HepG2 (cell line): ENCODE measurements at regions not wholly inside any gene's neighbourhood (a gene's known extent, or its start where the extent isn't known, plus 50 kb on each side); places are given as distances from the start of the nearest gene placed in this dataset.
A peak's percentile ranks its signal among the peaks of the same experiment; 100 is the strongest.

Experiments
- ATAC-seq: fragments of 200-7000 bp; cut with Tn5 transposase; 3 replicates; pipeline ENCODE4 v1.9.1; 2020; ENCODE audit warnings: mild to moderate bottlenecking, moderate library complexity
- BruUV-seq: library from RNA; stranded (reverse); fragments of 400-500 nt; replicated peaks from 2 replicates; lab custom pipeline; 2021; lab: Mats Ljungman, UMichigan
- CTCF ChIA-PET: fragments of 300-600 bp; formaldehyde crosslinking; extraction: SDS; loops from one replicate; lab custom pipeline; 2021; ENCODE audit warnings: low total read pairs, inconsistent platforms, low intra/inter-chr PET ratio; lab: Yijun Ruan, JAX
- POLR2A ChIA-PET: fragments of 350-600 bp; sonication (Branson Sonifier 250); formaldehyde crosslinking; loops from one replicate; lab custom pipeline; 2020; ENCODE audit warnings: antibody characterized with exemption, inconsistent platforms; lab: Yijun Ruan, JAX
- DNase-seq: peaks from one replicate; pipeline ENCODE4 v3.0.0-alpha.2; 2015; ENCODE audit warnings: low spot score
- FAIRE-seq: peaks from 3 replicates; lab custom pipeline; 2011; peaks lifted over from hg19 to GRCh38; lab: Jason Lieb, UNC
- H2AFZ ChIP-seq: one replicate; pipeline ENCODE4 v1.6.1; 2011; ENCODE audit warnings: low read length, inconsistent platforms
- H3K27ac ChIP-seq: fragments of 300-600 bp; 3 replicates; pipeline ENCODE4 v1.8.0; 2011; ENCODE audit warnings: mixed run types, mild to moderate bottlenecking, mixed read lengths, low read length, inconsistent platforms; ENCODE audit not compliant: insufficient read depth; ENCODE audit errors: extremely low read length
- H3K27me3 ChIP-seq, 2 experiments: fragments of 200-600 bp in 1 of 2; 2 replicates in 1 of 2; 3 replicates in 1 of 2; pipeline versions ENCODE4 v1.6.0 to v1.8.0; 2011; ENCODE audit warnings: low read length in 2 of 2, mild to moderate bottlenecking in 2 of 2, moderate library complexity in 2 of 2, inconsistent platforms in 1 of 2; ENCODE audit not compliant: insufficient read depth in 2 of 2, control insufficient read depth in 1 of 2
- H3K36me3 ChIP-seq, 2 experiments: fragments of 200-600 bp in 1 of 2; replicated peaks in 1 of 2; 2 replicates in 1 of 2; 3 replicates in 1 of 2; pipeline versions ENCODE4 v1.5.1 to v1.8.0; 2011; ENCODE audit warnings: low read length in 2 of 2, inconsistent platforms in 1 of 2; ENCODE audit not compliant: insufficient read depth in 2 of 2, control insufficient read depth in 1 of 2
- H3K4me1 ChIP-seq: 2 replicates; pipeline ENCODE4 v1.5.1; 2012; ENCODE audit warnings: low read length, inconsistent platforms; ENCODE audit not compliant: insufficient read depth
- H3K4me2 ChIP-seq: 2 replicates; pipeline ENCODE4 v1.6.0; 2011; ENCODE audit warnings: low read depth, low read length, inconsistent platforms
- H3K4me3 ChIP-seq, 3 experiments: fragments of 200-600 bp in 1 of 3; sonication (generic), shearing (Covaris generic) in 1 of 3; replicated peaks in 1 of 3; 2 replicates each; pipeline ENCODE4 v1.5.1; 2011 to 2016; ENCODE audit warnings: low read length in 3 of 3, inconsistent platforms in 2 of 3, low read depth in 2 of 3, mild to moderate bottlenecking in 2 of 3, control low read depth in 1 of 3, mixed read lengths in 1 of 3; ENCODE audit not compliant: insufficient read depth in 1 of 3
- H3K79me2 ChIP-seq: one replicate; pipeline ENCODE4 v1.6.1; 2011; ENCODE audit warnings: low read length, inconsistent platforms; ENCODE audit not compliant: insufficient read depth
- H3K9ac ChIP-seq: 2 replicates; pipeline ENCODE4 v1.6.0; 2011; ENCODE audit warnings: mild to moderate bottlenecking, low read depth, low read length, inconsistent platforms; ENCODE audit not compliant: insufficient read depth
- H3K9me3 ChIP-seq: 2 replicates; pipeline ENCODE4 v1.5.1; 2012; ENCODE audit warnings: mild to moderate bottlenecking, low read length
- H4K20me1 ChIP-seq: 2 replicates; pipeline ENCODE4 v1.6.0; 2011; ENCODE audit warnings: inconsistent platforms, mild to moderate bottlenecking, low read length, moderate library complexity; ENCODE audit not compliant: insufficient read depth
- MAZ ChIP-seq, 2 experiments: sonication (generic) in 1 of 2; formaldehyde crosslinking in 1 of 2; IDR thresholded peaks; 2 replicates each; pipeline versions ENCODE4 v1.5.0 to v1.6.1; 2012 to 2020; ENCODE audit warnings: low read depth in 2 of 2, mild to moderate bottlenecking in 2 of 2, borderline replicate concordance in 1 of 2, improper control_type of control experiment in 1 of 2, low read length in 1 of 2, missing genetic modification reagents in 1 of 2, moderate library complexity in 1 of 2
- POLR2AphosphoS2 ChIP-seq: IDR thresholded peaks from 2 replicates; pipeline ENCODE4 v1.6.1; 2011; ENCODE audit warnings: low read depth, low read length, improper control_type of control experiment
- RAD21 ChIP-seq: fragments of 450-650 bp; formaldehyde crosslinking; IDR thresholded peaks from 2 replicates; pipeline ENCODE4 v1.5.0; 2020; ENCODE audit warnings: mild to moderate bottlenecking
- STAG1 ChIP-seq: sonication (generic); formaldehyde crosslinking; IDR thresholded peaks from 2 replicates; pipeline ENCODE4 v1.4.0; 2020; ENCODE audit warnings: missing genetic modification reagents
- ZNF230 ChIP-seq: sonication (generic); formaldehyde crosslinking; IDR thresholded peaks from 2 replicates; pipeline ENCODE4 v1.4.0; 2020; ENCODE audit warnings: mild to moderate bottlenecking, missing genetic modification reagents
- WGBS: methylation state at CpG from one replicate; pipeline ENCODE4 v1.1.6; 2017; ENCODE audit warnings: low lambda C conversion rate; 5-methylcytosine and 5-hydroxymethylcytosine counted together
- in situ Hi-C: cut with HindIII; loops from 2 replicates; pipeline ENCODE4 v1.10.0; 2017; ENCODE audit warnings: low pct_unique_long_range_greater_than_20kb; ENCODE audit not compliant: extremely low pct_ligation_motif_present
- intact Hi-C: fragments of 100-400 bp; cut with micrococcal nuclease; formaldehyde crosslinking; loops from one replicate; pipeline ENCODE4 v1.10.0; 2022; ENCODE audit not compliant: unreplicated experiment
- TF ChIP-seq, protein P1 (sequence below), 2 experiments: fragments of 450-650 bp in 1 of 2; sonication (generic) in 1 of 2; formaldehyde crosslinking in 1 of 2; IDR thresholded peaks; 2 replicates each; pipeline versions ENCODE4 v1.6.1 to v1.8.0; 2016 to 2022; ENCODE audit warnings: antibody characterized with exemption in 1 of 2, mild to moderate bottlenecking in 1 of 2, missing genetic modification reagents in 1 of 2
- TF ChIP-seq, protein P2 (sequence below), 2 experiments: sonication (generic) in 1 of 2; formaldehyde crosslinking in 1 of 2; IDR thresholded peaks; 2 replicates each; pipeline versions ENCODE4 v1.4.0 to v1.6.1; 2018 to 2020; ENCODE audit warnings: missing genetic modification reagents in 2 of 2, borderline replicate concordance in 1 of 2, low read depth in 1 of 2, mild to moderate bottlenecking in 1 of 2, missing biosample characterization in 1 of 2
- TF ChIP-seq, protein P3 (sequence below): sonication (generic); formaldehyde crosslinking; IDR thresholded peaks from 2 replicates; pipeline ENCODE4 v1.4.0; 2020; ENCODE audit warnings: missing genetic modification reagents

DNA sequence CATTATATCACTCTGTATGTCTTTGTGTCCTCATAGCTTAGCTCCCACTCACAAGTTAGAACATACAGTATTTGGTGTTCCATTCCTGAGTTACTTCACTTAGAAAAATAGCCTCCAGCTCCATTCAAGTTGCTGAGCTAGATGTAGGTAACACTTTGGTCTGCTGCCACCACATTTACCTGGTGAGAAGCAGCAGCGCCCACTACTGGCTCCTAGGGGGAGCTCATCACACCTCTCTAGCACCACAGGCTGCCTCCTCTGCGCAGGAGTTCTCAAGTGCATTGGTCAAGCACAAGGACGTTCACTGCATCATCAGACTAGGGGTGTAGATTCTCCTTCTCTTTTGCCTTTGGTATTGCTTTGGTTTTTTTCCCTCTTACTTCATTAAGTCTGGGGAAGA, 530.9 kb upstream of the AUTS2 start:
- POLR2A ChIA-PET, result no interaction called here
- Histone ChIP-seq H2AFZ (no peak overlapping the region), H3K9me3 (peaks cover 57% of the 10 kb centered on the region), H3K27ac (no peak overlapping the region), H3K4me1 (no peaks in the 10 kb centered on the region), H3K79me2 (no peaks in the 10 kb centered on the region), H3K4me2 (no peak overlapping the region), H3K27me3 (no peaks in the 10 kb centered on the region), H3K36me3 (no peaks in the 10 kb centered on the region), H4K20me1 (no peaks in the 10 kb centered on the region), H3K9ac (no peak overlapping the region), H3K4me3 (no peak overlapping the region)
- WGBS, result 20% methylated on average over 3 of the region's 3 CpGs
- CTCF ChIA-PET, result no interaction called here
- ATAC-seq (peak; percentile 75), FAIRE-seq (no peak), DNase-seq (no peak)
- in situ Hi-C loops, result no loop called here
- intact Hi-C loops, result no loop called here
- no TSS peak for BruUV-seq
- no peak for TF ChIP-seq ZNF230 (CRISPR knock-in tag)
- TF ChIP-seq, protein P1, sequence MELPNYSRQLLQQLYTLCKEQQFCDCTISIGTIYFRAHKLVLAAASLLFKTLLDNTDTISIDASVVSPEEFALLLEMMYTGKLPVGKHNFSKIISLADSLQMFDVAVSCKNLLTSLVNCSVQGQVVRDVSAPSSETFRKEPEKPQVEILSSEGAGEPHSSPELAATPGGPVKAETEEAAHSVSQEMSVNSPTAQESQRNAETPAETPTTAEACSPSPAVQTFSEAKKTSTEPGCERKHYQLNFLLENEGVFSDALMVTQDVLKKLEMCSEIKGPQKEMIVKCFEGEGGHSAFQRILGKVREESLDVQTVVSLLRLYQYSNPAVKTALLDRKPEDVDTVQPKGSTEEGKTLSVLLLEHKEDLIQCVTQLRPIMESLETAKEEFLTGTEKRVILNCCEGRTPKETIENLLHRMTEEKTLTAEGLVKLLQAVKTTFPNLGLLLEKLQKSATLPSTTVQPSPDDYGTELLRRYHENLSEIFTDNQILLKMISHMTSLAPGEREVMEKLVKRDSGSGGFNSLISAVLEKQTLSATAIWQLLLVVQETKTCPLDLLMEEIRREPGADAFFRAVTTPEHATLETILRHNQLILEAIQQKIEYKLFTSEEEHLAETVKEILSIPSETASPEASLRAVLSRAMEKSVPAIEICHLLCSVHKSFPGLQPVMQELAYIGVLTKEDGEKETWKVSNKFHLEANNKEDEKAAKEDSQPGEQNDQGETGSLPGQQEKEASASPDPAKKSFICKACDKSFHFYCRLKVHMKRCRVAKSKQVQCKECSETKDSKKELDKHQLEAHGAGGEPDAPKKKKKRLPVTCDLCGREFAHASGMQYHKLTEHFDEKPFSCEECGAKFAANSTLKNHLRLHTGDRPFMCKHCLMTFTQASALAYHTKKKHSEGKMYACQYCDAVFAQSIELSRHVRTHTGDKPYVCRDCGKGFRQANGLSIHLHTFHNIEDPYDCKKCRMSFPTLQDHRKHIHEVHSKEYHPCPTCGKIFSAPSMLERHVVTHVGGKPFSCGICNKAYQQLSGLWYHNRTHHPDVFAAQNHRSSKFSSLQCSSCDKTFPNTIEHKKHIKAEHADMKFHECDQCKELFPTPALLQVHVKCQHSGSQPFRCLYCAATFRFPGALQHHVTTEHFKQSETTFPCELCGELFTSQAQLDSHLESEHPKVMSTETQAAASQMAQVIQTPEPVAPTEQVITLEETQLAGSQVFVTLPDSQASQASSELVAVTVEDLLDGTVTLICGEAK (IDR thresholded peaks at IDR 0.05), result no peak
- TF ChIP-seq, protein P1 (CRISPR knock-in tag; IDR thresholded peaks at IDR 0.05), result no peak
- TF ChIP-seq, protein P2, sequence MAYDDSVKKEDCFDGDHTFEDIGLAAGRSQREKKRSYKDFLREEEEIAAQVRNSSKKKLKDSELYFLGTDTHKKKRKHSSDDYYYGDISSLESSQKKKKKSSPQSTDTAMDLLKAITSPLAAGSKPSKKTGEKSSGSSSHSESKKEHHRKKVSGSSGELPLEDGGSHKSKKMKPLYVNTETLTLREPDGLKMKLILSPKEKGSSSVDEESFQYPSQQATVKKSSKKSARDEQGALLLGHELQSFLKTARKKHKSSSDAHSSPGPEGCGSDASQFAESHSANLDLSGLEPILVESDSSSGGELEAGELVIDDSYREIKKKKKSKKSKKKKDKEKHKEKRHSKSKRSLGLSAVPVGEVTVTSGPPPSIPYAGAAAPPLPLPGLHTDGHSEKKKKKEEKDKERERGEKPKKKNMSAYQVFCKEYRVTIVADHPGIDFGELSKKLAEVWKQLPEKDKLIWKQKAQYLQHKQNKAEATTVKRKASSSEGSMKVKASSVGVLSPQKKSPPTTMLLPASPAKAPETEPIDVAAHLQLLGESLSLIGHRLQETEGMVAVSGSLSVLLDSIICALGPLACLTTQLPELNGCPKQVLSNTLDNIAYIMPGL (CRISPR knock-in tag; IDR thresholded peaks at IDR 0.05; ENCODE audit: borderline replicate concordance in 1 of 2, low read depth in 1 of 2), result 0 out of 4 replicates have a peak, but pooled peaks of 1 of the 2 experiments have one; percentile 25
- 0 out of 2 replicates have a peak, but pooled peaks have one; percentile 34 for TF ChIP-seq RAD21 (CRISPR knock-in tag)
- TF ChIP-seq MAZ (IDR thresholded peaks at IDR 0.05; ENCODE audit: borderline replicate concordance, low read depth, low read length), result no peak
- TF ChIP-seq MAZ (CRISPR knock-in tag; IDR thresholded peaks at IDR 0.05; ENCODE audit: low read depth), result no peak
- TF ChIP-seq, protein P3, sequence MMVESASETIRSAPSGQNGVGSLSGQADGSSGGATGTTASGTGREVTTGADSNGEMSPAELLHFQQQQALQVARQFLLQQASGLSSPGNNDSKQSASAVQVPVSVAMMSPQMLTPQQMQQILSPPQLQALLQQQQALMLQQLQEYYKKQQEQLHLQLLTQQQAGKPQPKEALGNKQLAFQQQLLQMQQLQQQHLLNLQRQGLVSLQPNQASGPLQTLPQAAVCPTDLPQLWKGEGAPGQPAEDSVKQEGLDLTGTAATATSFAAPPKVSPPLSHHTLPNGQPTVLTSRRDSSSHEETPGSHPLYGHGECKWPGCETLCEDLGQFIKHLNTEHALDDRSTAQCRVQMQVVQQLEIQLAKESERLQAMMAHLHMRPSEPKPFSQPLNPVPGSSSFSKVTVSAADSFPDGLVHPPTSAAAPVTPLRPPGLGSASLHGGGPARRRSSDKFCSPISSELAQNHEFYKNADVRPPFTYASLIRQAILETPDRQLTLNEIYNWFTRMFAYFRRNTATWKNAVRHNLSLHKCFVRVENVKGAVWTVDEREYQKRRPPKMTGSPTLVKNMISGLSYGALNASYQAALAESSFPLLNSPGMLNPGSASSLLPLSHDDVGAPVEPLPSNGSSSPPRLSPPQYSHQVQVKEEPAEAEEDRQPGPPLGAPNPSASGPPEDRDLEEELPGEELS (CRISPR knock-in tag), result no peak
- no peak for TF ChIP-seq POLR2AphosphoS2
- TF ChIP-seq STAG1 (CRISPR knock-in tag), result peak; percentile 71
